OCI-LY7 (cell line): ENCODE measurements at regions not wholly inside any gene's neighbourhood (a gene's known extent, or its start where the extent isn't known, plus 50 kb on each side); places are given as distances from the start of the nearest gene placed in this dataset.

Experiments used
- BruUV-seq: library from RNA; stranded (reverse); fragments of 400-500 nt; replicated peaks from 2 replicates; lab custom pipeline; 2021; lab: Mats Ljungman, UMichigan
- CTCF ChIA-PET: fragments of 300-600 bp; sonication (Branson Sonifier 250); formaldehyde crosslinking; loops from one replicate; lab custom pipeline; 2022; ENCODE audit warnings: antibody characterized with exemption; ENCODE audit not compliant: unreplicated experiment; lab: Charles Lee
- POLR2A ChIA-PET: fragments of 300-600 bp; sonication (Branson Sonifier 250); formaldehyde crosslinking; loops from one replicate; lab custom pipeline; 2022; ENCODE audit warnings: antibody characterized with exemption; lab: Charles Lee
- DNase-seq: peaks from one replicate; pipeline ENCODE4 v3.0.0-alpha.2; 2015; ENCODE audit warnings: low spot score
- H2AFZ ChIP-seq: fragments of 200-600 bp; sonication (generic), shearing (Covaris generic); 2 replicates; pipeline ENCODE4 v1.6.1; 2014; ENCODE audit warnings: mild to moderate bottlenecking, antibody characterized with exemption, low read length, moderate library complexity
- H3K27ac ChIP-seq: fragments of 200-600 bp; sonication (generic); 2 replicates; pipeline ENCODE4 v1.5.1; 2014; ENCODE audit warnings: mixed run types, low read depth, mild to moderate bottlenecking, moderate library complexity, low read length, inconsistent platforms; ENCODE audit not compliant: poor library complexity, severe bottlenecking
- H3K36me3 ChIP-seq: fragments of 200-600 bp; sonication (generic); 2 replicates; pipeline ENCODE4 v1.6.1; 2014; ENCODE audit warnings: mild to moderate bottlenecking, antibody characterized with exemption, low read length, moderate library complexity, mixed read lengths; ENCODE audit not compliant: insufficient read depth
- H3K4me1 ChIP-seq: fragments of 200-600 bp; sonication (generic); 2 replicates; pipeline ENCODE4 v1.5.1; 2014; ENCODE audit warnings: mild to moderate bottlenecking, low read length; ENCODE audit not compliant: insufficient read depth, poor library complexity, severe bottlenecking
- H3K4me2 ChIP-seq: fragments of 200-600 bp; sonication (generic); 2 replicates; pipeline ENCODE4 v1.6.1; 2014; ENCODE audit warnings: mild to moderate bottlenecking, low read length
- H3K4me3 ChIP-seq: fragments of 200-600 bp; sonication (generic); 2 replicates; pipeline ENCODE4 v1.5.1; 2014; ENCODE audit warnings: mild to moderate bottlenecking, low read depth, low read length; ENCODE audit not compliant: poor library complexity, severe bottlenecking
- H3K79me2 ChIP-seq: fragments of 200-600 bp; sonication (generic); 2 replicates; pipeline ENCODE4 v1.6.1; 2016; ENCODE audit warnings: low read depth, mild to moderate bottlenecking, low read length, moderate library complexity, mixed read lengths; ENCODE audit not compliant: insufficient read depth
- H3K9me2 ChIP-seq: fragments of 200-600 bp; sonication (generic); 2 replicates; pipeline ENCODE4 v1.6.1; 2016; ENCODE audit warnings: mild to moderate bottlenecking, low read length, mixed read lengths; ENCODE audit not compliant: insufficient read depth
- H3K9me3 ChIP-seq: fragments of 200-600 bp; sonication (generic); 2 replicates; pipeline ENCODE4 v1.6.1; 2014; ENCODE audit warnings: mild to moderate bottlenecking, mixed run types, low read length, mixed read lengths
- H4K20me1 ChIP-seq: fragments of 200-600 bp; sonication (generic); 2 replicates; pipeline ENCODE4 v1.6.1; 2014; ENCODE audit warnings: mild to moderate bottlenecking, antibody characterized with exemption, low read length, moderate library complexity, mixed read lengths; ENCODE audit not compliant: insufficient read depth
- CTCF ChIP-seq: fragments of 200-600 bp; sonication (generic); conservative IDR thresholded peaks from 2 replicates; pipeline ENCODE4 v1.5.1; 2014; ENCODE audit warnings: mild to moderate bottlenecking, antibody characterized with exemption, low read length, moderate library complexity, mixed read lengths
- EZH2phosphoT487 ChIP-seq: fragments of 200-600 bp; sonication (generic); IDR thresholded peaks from 2 replicates; pipeline ENCODE4 v1.6.1; 2018; ENCODE audit warnings: low read depth, borderline replicate concordance, mild to moderate bottlenecking, mixed run types, antibody characterized with exemption, low read length, moderate library complexity, mixed read lengths
- intact Hi-C: fragments of 100-400 bp; cut with micrococcal nuclease; formaldehyde crosslinking; loops from one replicate; pipeline ENCODE4 v1.10.0; 2022; ENCODE audit not compliant: unreplicated experiment

GRCh38 chr13:91106565-91106964, 240.9 kb upstream of the MIR17HG start:
- H3K4me3 ChIP-seq, result no peak overlapping the region
- H3K9me3 ChIP-seq, result no peaks in the 10 kb centered on the region
- no peak overlapping the region for H3K27ac ChIP-seq
- H3K4me2 ChIP-seq, result no peak overlapping the region
- no peaks in the 10 kb centered on the region for H4K20me1 ChIP-seq
- H3K4me1 ChIP-seq, result no peaks in the 10 kb centered on the region
- no peak for DNase-seq
- H2AFZ ChIP-seq, result no peak overlapping the region
- H3K36me3 ChIP-seq, result no peaks in the 10 kb centered on the region
- intact Hi-C loops, result no loop called here
- ChIA-PET POLR2A (interaction anchor here (0.7 to 1.7 kb wide), 6 partner anchors 8 to 190 kb away, joined by 3 to 11 read pairs (median 4); no protein-coding TSS in a partner anchor), CTCF (no interaction called here)
- peaks cover 6% of the 10 kb centered on the region; the same call in 1 of the 2 replicates for H3K9me2 ChIP-seq
- H3K79me2 ChIP-seq, result no peaks in the 10 kb centered on the region
- TF ChIP-seq EZH2phosphoT487 (no peak), CTCF (no peak)
- no TSS peak for BruUV-seq

GRCh38 chr13:91108315-91108714, 239.2 kb upstream of the MIR17HG start:
- Histone ChIP-seq H3K9me3 (no peaks in the 10 kb centered on the region), H2AFZ (no peak overlapping the region), H3K9me2 (peaks cover 6% of the 10 kb centered on the region; the same call in 1 of the 2 replicates), H3K4me2 (no peak overlapping the region), H3K79me2 (no peaks in the 10 kb centered on the region), H3K4me1 (no peaks in the 10 kb centered on the region), H3K4me3 (no peak overlapping the region), H3K36me3 (no peaks in the 10 kb centered on the region), H3K27ac (no peak overlapping the region), H4K20me1 (no peaks in the 10 kb centered on the region)
- CTCF ChIA-PET, result no interaction called here
- no peak for DNase-seq
- no TSS peak for BruUV-seq
- TF ChIP-seq EZH2phosphoT487 (no peak), CTCF (no peak)
- intact Hi-C loops, result no loop called here
- POLR2A ChIA-PET, result interaction anchor here (0.5 to 1.7 kb wide), 8 partner anchors 10 to 1961 kb away, joined by 3 to 6 read pairs (median 4); no protein-coding TSS in a partner anchor

DNA sequence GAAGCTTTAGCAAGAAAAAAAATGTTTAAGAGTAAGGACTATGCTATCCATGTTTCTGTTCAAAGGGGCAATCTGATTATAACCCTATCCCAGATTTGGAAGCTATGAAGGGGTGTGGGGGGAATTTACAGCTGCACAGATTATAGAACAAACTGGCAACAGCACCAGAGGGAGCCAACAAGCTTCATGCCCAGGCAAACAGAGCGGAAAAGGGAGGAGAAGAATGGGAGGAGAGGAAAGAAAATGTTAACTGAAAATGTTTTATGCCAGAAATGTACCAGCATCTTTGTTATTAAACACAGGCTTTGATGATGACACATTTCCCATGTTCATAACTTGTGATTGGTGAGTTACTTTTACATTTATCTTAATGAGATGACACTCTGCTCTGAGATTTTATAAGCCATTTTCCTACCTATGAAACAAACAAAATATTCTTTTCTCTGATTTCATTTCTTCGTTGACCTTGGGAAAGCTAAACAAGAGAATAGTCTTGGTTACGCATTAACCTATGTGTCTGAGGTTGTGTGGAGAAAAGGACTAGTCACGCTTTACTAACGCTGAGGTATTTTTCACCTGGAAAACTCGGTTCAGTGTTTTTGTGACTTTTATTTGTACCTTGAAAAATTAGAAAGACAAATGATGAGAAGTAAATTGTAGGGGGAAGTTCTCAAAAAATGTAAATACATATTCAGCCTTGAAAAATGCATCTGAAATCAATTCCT, 235.8 kb upstream of the MIR17HG start:
- Histone ChIP-seq H4K20me1 (no peaks in the 10 kb centered on the region), H3K4me2 (no peak overlapping the region), H3K79me2 (no peaks in the 10 kb centered on the region), H3K4me1 (no peaks in the 10 kb centered on the region), H3K27ac (no peak overlapping the region), H3K9me3 (no peaks in the 10 kb centered on the region), H3K36me3 (no peaks in the 10 kb centered on the region), H3K9me2 (peaks cover 3% of the 10 kb centered on the region; the same call in 1 of the 2 replicates), H3K4me3 (no peak overlapping the region), H2AFZ (no peak overlapping the region)
- DNase-seq, result no peak
- intact Hi-C loops, result no loop called here
- CTCF ChIA-PET, result no interaction called here
- POLR2A ChIA-PET, result interaction anchor here (0.5 to 3.5 kb wide), 6 partner anchors 12 to 1056 kb away, joined by 3 to 15 read pairs (median 4); no protein-coding TSS in a partner anchor
- no peak for TF ChIP-seq EZH2phosphoT487
- TF ChIP-seq CTCF, result no peak
- BruUV-seq, result no TSS peak
